SK-N-SH (cell line): ENCODE measurements at regions not wholly inside any gene's neighbourhood (a gene's known extent, or its start where the extent isn't known, plus 50 kb on each side); places are given as distances from the start of the nearest gene placed in this dataset.

Source experiments
- CTCF ChIA-PET: fragments of 300-600, 350-600 bp; formaldehyde crosslinking; extraction: SDS; loops from one replicate; lab custom pipeline; 2021; lab: Yijun Ruan, JAX
- POLR2A ChIA-PET: fragments of 350-600 bp; sonication (Branson Sonifier 250); formaldehyde crosslinking; extraction: SDS; loops from one replicate; lab custom pipeline; 2020; ENCODE audit warnings: antibody characterized with exemption, inconsistent platforms; lab: Yijun Ruan, JAX
- DNase-seq: peaks from one replicate; pipeline ENCODE4 v3.0.0; 2012
- H2AFZ ChIP-seq: fragments of 200-600 bp; sonication (generic); 2 replicates; pipeline ENCODE4 v1.8.1; 2016; ENCODE audit warnings: antibody characterized with exemption, mild to moderate bottlenecking, low read depth
- H3F3A ChIP-seq: fragments of 200-600 bp; sonication (generic); replicated peaks from 2 replicates; pipeline ENCODE3; 2016; ENCODE audit warnings: antibody characterized with exemption, mild to moderate bottlenecking; ENCODE audit not compliant: insufficient read depth
- H3K27ac ChIP-seq, 2 experiments: fragments of 200-500 bp in 1 of 2; fragments of 200-600 bp in 1 of 2; sonication (Bioruptor generic) in 1 of 2; sonication (generic), shearing (Covaris generic) in 1 of 2; 2 replicates each; pipeline versions ENCODE4 v1.5.1 to v1.6.1; 2014 to 2016; ENCODE audit warnings: low read depth in 2 of 2, inconsistent platforms in 1 of 2, low read length in 1 of 2, mild to moderate bottlenecking in 1 of 2, mixed read lengths in 1 of 2
- H3K27me3 ChIP-seq: fragments of 200-600 bp; sonication (generic), shearing (Covaris generic); 2 replicates; pipeline ENCODE4 v1.6.1; 2016; ENCODE audit warnings: mixed run types; ENCODE audit not compliant: insufficient read depth
- H3K36me3 ChIP-seq, 2 experiments: fragments of 200-500 bp in 1 of 2; fragments of 200-600 bp in 1 of 2; sonication (Bioruptor generic) in 1 of 2; sonication (generic) in 1 of 2; replicated peaks in 1 of 2; 2 replicates each; pipeline versions ENCODE3 to v1.5.1; 2014 to 2016; ENCODE audit warnings: low read length in 1 of 2, mild to moderate bottlenecking in 1 of 2; ENCODE audit not compliant: insufficient read depth in 2 of 2, control insufficient read depth in 1 of 2
- H3K4me1 ChIP-seq, 2 experiments: fragments of 200-500 bp in 1 of 2; fragments of 200-600 bp in 1 of 2; sonication (Bioruptor generic) in 1 of 2; sonication (generic), shearing (Covaris generic) in 1 of 2; 2 replicates each; pipeline versions ENCODE4 v1.5.1 to v1.6.1; 2014 to 2016; ENCODE audit warnings: low read depth in 1 of 2, low read length in 1 of 2, mixed run types in 1 of 2; ENCODE audit not compliant: insufficient read depth in 2 of 2, control insufficient read depth in 1 of 2
- H3K4me2 ChIP-seq: fragments of 200-600 bp; sonication (generic), shearing (Covaris generic); 2 replicates; pipeline ENCODE4 v1.6.1; 2017; ENCODE audit warnings: mixed run types
- H3K4me3 ChIP-seq, 2 experiments: fragments of 200-500 bp in 1 of 2; fragments of 200-600 bp in 1 of 2; sonication (Bioruptor generic) in 1 of 2; sonication (generic), shearing (Covaris generic) in 1 of 2; 2 replicates each; pipeline versions ENCODE4 v1.5.1 to v1.8.1; 2014 to 2016; ENCODE audit warnings: low read depth in 2 of 2, inconsistent platforms in 1 of 2, low read length in 1 of 2, mild to moderate bottlenecking in 1 of 2, mixed read lengths in 1 of 2, moderate library complexity in 1 of 2
- H3K79me2 ChIP-seq: fragments of 200-600 bp; sonication (generic); 2 replicates; pipeline ENCODE4 v1.8.1; 2017; ENCODE audit warnings: mild to moderate bottlenecking; ENCODE audit not compliant: insufficient read depth
- H3K9ac ChIP-seq: fragments of 200-600 bp; sonication (generic); 2 replicates; pipeline ENCODE4 v1.6.1; 2017; ENCODE audit warnings: mixed run types
- H3K9me2 ChIP-seq: fragments of 200-600 bp; sonication (generic); 2 replicates; pipeline ENCODE4 v1.6.1; 2017; ENCODE audit warnings: mixed run types
- H3K9me3 ChIP-seq: fragments of 200-600 bp; sonication (generic); 2 replicates; pipeline ENCODE4 v1.6.1; 2017; ENCODE audit warnings: mixed run types, mild to moderate bottlenecking, moderate library complexity
- H4K20me1 ChIP-seq: fragments of 200-600 bp; sonication (generic); 2 replicates; pipeline ENCODE4 v1.6.1; 2017; ENCODE audit warnings: mild to moderate bottlenecking, mixed run types; ENCODE audit not compliant: insufficient read depth
- CHD2 ChIP-seq: fragments of 150-350 bp; IDR thresholded peaks from 2 replicates; pipeline ENCODE4 v1.6.1; 2018; ENCODE audit warnings: low read length; ENCODE audit not compliant: partially characterized antibody
- CTCF ChIP-seq: fragments of 200-600 bp; sonication (generic); IDR thresholded peaks from 2 replicates; pipeline ENCODE4 v1.6.1; 2017; ENCODE audit warnings: antibody characterized with exemption, mild to moderate bottlenecking, moderate library complexity
- JUND ChIP-seq: IDR thresholded peaks from 2 replicates; pipeline ENCODE4 v1.4.0; 2012
- MEF2A ChIP-seq: IDR thresholded peaks from 2 replicates; pipeline ENCODE4 v1.4.0; 2012; ENCODE audit warnings: low read depth, borderline replicate concordance
- NFIC ChIP-seq: IDR thresholded peaks from 2 replicates; pipeline ENCODE4 v1.4.0; 2012; ENCODE audit warnings: borderline replicate concordance
- PBX3 ChIP-seq: IDR thresholded peaks from 2 replicates; pipeline ENCODE4; 2012
- RAD21 ChIP-seq: IDR thresholded peaks from 2 replicates; pipeline ENCODE4 v1.6.1; 2012; ENCODE audit warnings: mild to moderate bottlenecking, low read length
- SMC3 ChIP-seq: IDR thresholded peaks from 2 replicates; pipeline ENCODE4 v1.6.1; 2012; ENCODE audit warnings: low read depth, low read length, improper control_type of control experiment
- TCF12 ChIP-seq: IDR thresholded peaks from 2 replicates; pipeline ENCODE4 v1.4.0; 2012
- TEAD4 ChIP-seq: IDR thresholded peaks from 2 replicates; pipeline ENCODE4 v1.4.0; 2012; ENCODE audit warnings: mild to moderate bottlenecking, borderline replicate concordance; ENCODE audit not compliant: insufficient read depth
- WGBS: methylation state at CpG from one replicate; pipeline ENCODE4 v1.1.6; 2017; ENCODE audit warnings: low lambda C conversion rate; 5-methylcytosine and 5-hydroxymethylcytosine counted together
- TF ChIP-seq, protein P1 (sequence below): IDR thresholded peaks from 2 replicates; pipeline ENCODE4 v1.4.0; 2012; ENCODE audit warnings: low read depth, borderline replicate concordance
- TF ChIP-seq, protein P2 (sequence below): IDR thresholded peaks from 2 replicates; pipeline ENCODE4 v1.6.1; 2012; ENCODE audit warnings: mild to moderate bottlenecking, low read depth, low read length, moderate library complexity
- TF ChIP-seq, protein P3 (sequence below): IDR thresholded peaks from 2 replicates; pipeline ENCODE4 v1.4.0; 2012; ENCODE audit warnings: low read depth

- H3K4me3 ChIP-seq = no peak overlapping the region
- H3K36me3 ChIP-seq = no peaks in the 10 kb centered on the region
- H3K79me2 ChIP-seq = no peaks in the 10 kb centered on the region
- no peaks in the 10 kb centered on the region; a peak in 1 of 4 replicates for H3K4me1 ChIP-seq
- no peak overlapping the region for H3K27ac ChIP-seq
- ChIA-PET CTCF (interaction anchor here (1.1 kb wide), 1 partner anchor 10 kb away, joined by 3 read pairs; no protein-coding TSS in a partner anchor), POLR2A (no interaction called here)
- H3K9me2 ChIP-seq = no peaks in the 10 kb centered on the region
- WGBS = 39% methylated on average over 7 of the region's 7 CpGs
- H2AFZ ChIP-seq = no peak overlapping the region
- H3K9me3 ChIP-seq = no peaks in the 10 kb centered on the region
- H3K27me3 ChIP-seq = 0 out of 2 replicates have a peak, but pooled peaks cover 10% of the 10 kb centered on the region
- TF ChIP-seq, protein P1, sequence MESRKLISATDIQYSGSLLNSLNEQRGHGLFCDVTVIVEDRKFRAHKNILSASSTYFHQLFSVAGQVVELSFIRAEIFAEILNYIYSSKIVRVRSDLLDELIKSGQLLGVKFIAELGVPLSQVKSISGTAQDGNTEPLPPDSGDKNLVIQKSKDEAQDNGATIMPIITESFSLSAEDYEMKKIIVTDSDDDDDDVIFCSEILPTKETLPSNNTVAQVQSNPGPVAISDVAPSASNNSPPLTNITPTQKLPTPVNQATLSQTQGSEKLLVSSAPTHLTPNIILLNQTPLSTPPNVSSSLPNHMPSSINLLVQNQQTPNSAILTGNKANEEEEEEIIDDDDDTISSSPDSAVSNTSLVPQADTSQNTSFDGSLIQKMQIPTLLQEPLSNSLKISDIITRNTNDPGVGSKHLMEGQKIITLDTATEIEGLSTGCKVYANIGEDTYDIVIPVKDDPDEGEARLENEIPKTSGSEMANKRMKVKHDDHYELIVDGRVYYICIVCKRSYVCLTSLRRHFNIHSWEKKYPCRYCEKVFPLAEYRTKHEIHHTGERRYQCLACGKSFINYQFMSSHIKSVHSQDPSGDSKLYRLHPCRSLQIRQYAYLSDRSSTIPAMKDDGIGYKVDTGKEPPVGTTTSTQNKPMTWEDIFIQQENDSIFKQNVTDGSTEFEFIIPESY = no peak
- TF ChIP-seq TEAD4 (no peak), PBX3 (no peak), CHD2 (no peak), RAD21 (no peak), JUND (no peak), CTCF (no peak), SMC3 (no peak)
- no peaks in the 10 kb centered on the region for H4K20me1 ChIP-seq
- no peak overlapping the region for H3K4me2 ChIP-seq
- no peak for DNase-seq
- H3K9ac ChIP-seq = no peak overlapping the region
- H3F3A ChIP-seq = no peaks in the 10 kb centered on the region
These were observed 190.2 kb upstream of the APCDD1 start for GRCh38 chr18:10264260-10264659.

GRCh38 chr18:10265560-10266333 lies 188.7 kb upstream of the APCDD1 start:
- POLR2A ChIA-PET = no interaction called here
- no peak overlapping the region for H3K4me2 ChIP-seq
- no peak overlapping the region for H3K9ac ChIP-seq
- no peaks in the 10 kb centered on the region for H3K79me2 ChIP-seq
- DNase-seq = no peak
- H3K36me3 ChIP-seq = no peaks in the 10 kb centered on the region
- no peak overlapping the region for H2AFZ ChIP-seq
- no peaks in the 10 kb centered on the region for H3F3A ChIP-seq
- no peaks in the 10 kb centered on the region; a peak in 1 of 4 replicates for H3K4me1 ChIP-seq
- no peak for TF ChIP-seq MEF2A
- no peak for TF ChIP-seq NFIC
- no peak for TF ChIP-seq TCF12
- no peak for TF ChIP-seq RAD21
- TF ChIP-seq CTCF = no peak
- TF ChIP-seq, protein P2, sequence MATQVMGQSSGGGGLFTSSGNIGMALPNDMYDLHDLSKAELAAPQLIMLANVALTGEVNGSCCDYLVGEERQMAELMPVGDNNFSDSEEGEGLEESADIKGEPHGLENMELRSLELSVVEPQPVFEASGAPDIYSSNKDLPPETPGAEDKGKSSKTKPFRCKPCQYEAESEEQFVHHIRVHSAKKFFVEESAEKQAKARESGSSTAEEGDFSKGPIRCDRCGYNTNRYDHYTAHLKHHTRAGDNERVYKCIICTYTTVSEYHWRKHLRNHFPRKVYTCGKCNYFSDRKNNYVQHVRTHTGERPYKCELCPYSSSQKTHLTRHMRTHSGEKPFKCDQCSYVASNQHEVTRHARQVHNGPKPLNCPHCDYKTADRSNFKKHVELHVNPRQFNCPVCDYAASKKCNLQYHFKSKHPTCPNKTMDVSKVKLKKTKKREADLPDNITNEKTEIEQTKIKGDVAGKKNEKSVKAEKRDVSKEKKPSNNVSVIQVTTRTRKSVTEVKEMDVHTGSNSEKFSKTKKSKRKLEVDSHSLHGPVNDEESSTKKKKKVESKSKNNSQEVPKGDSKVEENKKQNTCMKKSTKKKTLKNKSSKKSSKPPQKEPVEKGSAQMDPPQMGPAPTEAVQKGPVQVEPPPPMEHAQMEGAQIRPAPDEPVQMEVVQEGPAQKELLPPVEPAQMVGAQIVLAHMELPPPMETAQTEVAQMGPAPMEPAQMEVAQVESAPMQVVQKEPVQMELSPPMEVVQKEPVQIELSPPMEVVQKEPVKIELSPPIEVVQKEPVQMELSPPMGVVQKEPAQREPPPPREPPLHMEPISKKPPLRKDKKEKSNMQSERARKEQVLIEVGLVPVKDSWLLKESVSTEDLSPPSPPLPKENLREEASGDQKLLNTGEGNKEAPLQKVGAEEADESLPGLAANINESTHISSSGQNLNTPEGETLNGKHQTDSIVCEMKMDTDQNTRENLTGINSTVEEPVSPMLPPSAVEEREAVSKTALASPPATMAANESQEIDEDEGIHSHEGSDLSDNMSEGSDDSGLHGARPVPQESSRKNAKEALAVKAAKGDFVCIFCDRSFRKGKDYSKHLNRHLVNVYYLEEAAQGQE = no peak
- TF ChIP-seq, protein P3, sequence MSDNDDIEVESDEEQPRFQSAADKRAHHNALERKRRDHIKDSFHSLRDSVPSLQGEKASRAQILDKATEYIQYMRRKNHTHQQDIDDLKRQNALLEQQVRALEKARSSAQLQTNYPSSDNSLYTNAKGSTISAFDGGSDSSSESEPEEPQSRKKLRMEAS = no peak
- CTCF ChIA-PET = interaction anchor here (1.1 kb wide), 1 partner anchor 8 kb away, joined by 3 read pairs; no protein-coding TSS in a partner anchor
- no peaks in the 10 kb centered on the region for H3K9me2 ChIP-seq
- H4K20me1 ChIP-seq = no peaks in the 10 kb centered on the region
- WGBS = 42% methylated on average over 6 of the region's 6 CpGs
- 0 out of 2 replicates have a peak, but pooled peaks cover 10% of the 10 kb centered on the region for H3K27me3 ChIP-seq
- H3K9me3 ChIP-seq = no peaks in the 10 kb centered on the region
- H3K27ac ChIP-seq = no peak overlapping the region
- H3K4me3 ChIP-seq = no peak overlapping the region
